LNCAP (cell line): ENCODE measurements at regions not wholly inside any gene's neighbourhood (a gene's known extent, or its start where the extent isn't known, plus 50 kb on each side); places are given as distances from the start of the nearest gene placed in this dataset.

Experiments
- CTCF ChIP-seq: fragments of 450-650 bp; IDR thresholded peaks from 2 replicates; pipeline ENCODE4 v1.5.1; 2017; ENCODE audit warnings: mild to moderate bottlenecking

GRCh38 chr6:93792746-93793145 lies 373.4 kb upstream of the EPHA7 start:
- no peak for TF ChIP-seq CTCF

GRCh38 chr6:93790981-93791380 lies 371.6 kb upstream of the EPHA7 start:
- TF ChIP-seq CTCF = no peak

DNA sequence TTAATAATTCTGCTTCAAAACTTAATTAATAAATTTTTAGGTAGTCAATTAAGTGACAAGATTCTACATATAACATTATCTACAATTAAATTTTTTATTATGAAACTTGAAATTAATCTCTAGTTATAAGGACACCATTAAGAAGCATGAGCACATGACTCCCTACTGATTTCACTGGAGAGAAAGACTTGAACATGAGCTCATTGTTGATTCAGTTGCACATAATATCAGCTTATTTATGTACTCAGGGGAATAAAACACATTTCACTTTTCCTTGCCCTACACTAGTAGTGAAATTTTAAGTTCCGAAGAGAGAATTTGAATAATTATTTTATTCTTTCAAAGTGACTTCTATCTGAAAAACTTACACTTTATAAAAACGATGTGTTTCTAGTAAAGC lies 370.2 kb upstream of the EPHA7 start:
- no peak for TF ChIP-seq CTCF

- TF ChIP-seq CTCF = no peak
These were observed 368.5 kb upstream of the EPHA7 start for GRCh38 chr6:93787841-93788240.

DNA sequence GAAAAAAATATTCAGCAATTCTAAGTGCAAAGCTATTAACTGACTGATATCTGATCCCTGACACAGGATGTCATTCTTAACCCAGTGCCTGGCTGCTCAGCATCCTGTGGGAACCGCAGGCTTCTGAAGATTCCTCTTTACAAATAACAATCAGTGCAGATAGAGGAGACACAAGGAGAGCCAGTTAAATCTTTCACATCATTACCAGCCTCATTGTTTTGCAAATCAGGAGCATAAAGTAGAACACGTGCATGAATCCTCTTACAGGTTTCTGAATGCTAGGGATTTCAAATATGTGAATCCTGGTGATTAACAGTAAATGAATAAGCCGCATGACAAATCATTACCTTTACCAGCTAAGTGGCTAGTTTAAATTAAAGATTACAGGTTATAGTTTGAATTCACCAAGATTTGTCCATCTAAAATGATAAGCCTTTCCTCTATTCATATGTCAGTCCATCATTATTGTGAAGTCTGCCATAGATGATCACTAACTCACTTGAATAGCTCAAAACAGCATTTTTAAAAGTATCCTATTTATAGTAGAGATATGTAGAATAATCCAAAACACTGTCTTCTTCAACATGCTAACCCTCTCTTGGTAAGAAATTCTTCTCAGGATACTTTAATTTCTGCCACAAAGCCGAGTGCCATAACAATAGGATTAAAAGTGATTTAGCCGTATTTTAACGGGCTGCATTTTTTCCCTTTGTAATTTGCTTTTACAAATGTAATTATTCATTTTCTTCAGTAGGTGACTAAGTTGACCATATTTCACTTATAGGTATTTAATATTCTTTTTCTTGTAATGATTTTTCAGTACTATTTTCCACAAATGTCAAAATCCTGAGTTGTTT lies 367.3 kb upstream of the EPHA7 start:
- no peak for TF ChIP-seq CTCF

DNA sequence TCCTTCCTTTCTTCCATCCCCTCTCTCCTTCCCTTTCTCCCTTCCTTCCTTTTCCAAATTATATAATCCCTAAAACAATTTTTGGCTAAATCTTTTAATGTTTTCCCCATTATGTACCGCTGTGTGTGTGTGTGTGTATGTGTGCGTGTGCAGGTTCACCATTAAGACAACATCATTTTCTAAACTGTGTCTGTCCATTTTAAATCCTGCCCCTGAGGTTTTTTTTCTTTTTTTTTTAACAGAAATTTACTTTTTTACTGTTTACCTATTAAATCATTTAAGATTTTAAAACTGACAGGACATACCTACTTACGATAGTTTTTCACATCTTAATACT lies 366.3 kb upstream of the EPHA7 start:
- no peak for TF ChIP-seq CTCF

DNA sequence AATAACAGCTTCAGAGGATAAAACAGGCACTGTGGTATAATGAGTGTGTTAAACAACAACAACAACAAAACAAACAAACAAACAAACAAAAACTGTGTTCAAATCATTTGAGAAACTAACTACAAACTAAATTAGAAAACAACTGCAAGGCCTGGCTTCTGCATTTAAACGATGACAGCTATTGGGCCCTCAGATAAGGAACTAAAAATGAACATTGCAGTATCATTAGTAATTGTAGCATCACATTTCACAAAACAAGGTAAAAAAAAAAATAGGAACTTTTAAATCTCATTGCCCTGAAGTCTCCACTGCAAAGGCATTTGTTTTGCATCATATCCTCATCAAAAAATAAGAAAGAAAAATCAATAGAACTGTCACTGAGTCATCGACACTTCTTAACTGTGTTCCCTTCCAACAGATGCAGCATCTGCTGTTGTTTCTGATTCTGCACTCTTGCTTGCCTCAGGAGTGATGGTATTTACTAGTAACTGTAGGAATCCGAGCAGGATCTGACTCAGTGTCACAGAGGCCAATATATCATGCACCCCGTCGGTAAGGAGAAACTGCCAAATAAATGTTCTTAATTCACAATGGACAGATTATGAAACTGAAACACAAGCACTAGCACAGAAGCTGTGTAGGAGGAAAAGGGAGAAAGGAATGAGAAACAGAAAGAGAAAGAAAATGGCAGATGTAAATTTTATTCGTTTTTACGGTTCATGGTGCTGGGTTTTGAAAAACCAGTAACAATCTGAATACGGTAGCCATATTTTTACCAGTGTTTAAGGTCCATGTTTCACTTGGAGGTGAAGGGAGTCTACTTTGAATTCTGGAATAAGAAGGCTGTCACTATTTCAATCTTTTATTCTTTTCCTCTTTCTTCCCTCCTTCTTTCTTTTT lies 365.7 kb upstream of the EPHA7 start:
- no peak for TF ChIP-seq CTCF
